GM21526 (cell line): ENCODE measurements at regions not wholly inside any gene's neighbourhood (a gene's known extent, or its start where the extent isn't known, plus 50 kb on each side); places are given as distances from the start of the nearest gene placed in this dataset.

Experiments
- ATAC-seq: cut with Tn5 transposase; IDR thresholded peaks from one replicate; pipeline ENCODE4 v1.9.1; 2021; ENCODE audit warnings: moderate library complexity; ENCODE audit not compliant: unreplicated experiment, low FRiP score

- ATAC-seq = no peak
Observed at GRCh38 chr6:147621263-147621662, 112.8 kb downstream of the SAMD5 start.

GRCh38 chr6:147621961-147622360 lies 113.5 kb downstream of the SAMD5 start:
- no peak for ATAC-seq

- no peak for ATAC-seq
Observed at GRCh38 chr6:147624946-147625515, 116.5 kb downstream of the SAMD5 start.

GRCh38 chr6:147625946-147626345 lies 117.5 kb downstream of the SAMD5 start:
- no peak for ATAC-seq

- no peak for ATAC-seq
Observed at GRCh38 chr6:147627411-147627810, 118.9 kb downstream of the SAMD5 start.

- no peak for ATAC-seq
Observed at GRCh38 chr6:147633191-147633590, 124.7 kb downstream of the SAMD5 start.

GRCh38 chr6:147637620-147638195 lies 129.2 kb downstream of the SAMD5 start:
- ATAC-seq = no peak

- ATAC-seq = no peak
Observed at GRCh38 chr6:147639279-147639678, 130.8 kb downstream of the SAMD5 start.

GRCh38 chr6:147640606-147641005 lies 132.1 kb downstream of the SAMD5 start:
- no peak for ATAC-seq

- ATAC-seq = no peak
Observed at GRCh38 chr6:147641511-147641910, 133.0 kb downstream of the SAMD5 start.

GRCh38 chr6:147642458-147642857 lies 134.0 kb downstream of the SAMD5 start:
- no peak for ATAC-seq

- no peak for ATAC-seq
Observed at GRCh38 chr6:147643341-147644200, 135.1 kb downstream of the SAMD5 start.

- ATAC-seq = no peak
Observed at GRCh38 chr6:147648916-147649315, 140.4 kb downstream of the SAMD5 start.

- no peak for ATAC-seq
Observed at GRCh38 chr6:147651249-147652063, 143.0 kb downstream of the SAMD5 start.

- no peak for ATAC-seq
Observed at GRCh38 chr6:147653631-147654030, 145.1 kb downstream of the SAMD5 start.

GRCh38 chr6:147654103-147654845 lies 145.8 kb downstream of the SAMD5 start:
- ATAC-seq = no peak

GRCh38 chr6:147660334-147661311 lies 152.1 kb downstream of the SAMD5 start:
- no peak for ATAC-seq

GRCh38 chr6:147662646-147663045 lies 154.2 kb downstream of the SAMD5 start:
- no peak for ATAC-seq

- ATAC-seq = no peak
Observed at GRCh38 chr6:147664092-147664491, 155.6 kb downstream of the SAMD5 start.
